ENCODE measurements at regions not wholly inside any gene's neighbourhood (a gene's known extent, or its start where the extent isn't known, plus 50 kb on each side); places are given as distances from the start of the nearest gene placed in this dataset.

GRCh38 chr3:162269636-162270458 is 773.2 kb downstream of the OTOL1 start:
- Histone ChIP-seq H3K4me3 (ENCODE audit: low read depth, low read length) (no peak overlapping the region), H3K9me3 (ENCODE audit: control insufficient read depth, insufficient read depth, low read length) (no peaks in the 10 kb centered on the region), H3K27ac (ENCODE audit: low read depth, low read length) (no peak overlapping the region), H3K27me3 (ENCODE audit: control insufficient read depth, insufficient read depth, low read length) (no peaks in the 10 kb centered on the region)
- ChIA-PET POLR2A (no interaction called here), CTCF (no interaction called here)
- TF ChIP-seq CTCF (IDR thresholded peaks at IDR 0.05; ENCODE audit: low read depth, low read length), result no peak
- no peak for DNase-seq (ENCODE audit: low read depth, low spot score)

DNA sequence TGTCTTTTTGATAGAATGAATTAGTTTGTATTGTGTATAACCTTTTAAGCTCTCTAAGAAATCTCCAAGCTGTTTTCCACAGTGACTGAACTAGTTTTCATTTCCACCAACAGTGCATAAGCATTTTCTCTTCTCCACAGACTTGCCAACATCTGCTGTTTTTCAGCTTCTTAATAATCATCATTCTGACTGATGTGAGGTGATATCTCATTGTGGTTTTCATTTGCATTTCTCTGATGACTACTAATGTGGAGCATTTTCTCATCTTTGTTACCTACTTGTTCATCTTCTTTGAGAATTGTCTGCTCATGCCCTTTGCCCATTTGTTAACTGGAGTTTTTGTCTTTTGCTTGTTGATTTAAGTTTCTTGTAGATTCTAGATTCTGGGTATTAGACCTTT is 777.5 kb downstream of the OTOL1 start:
- no peak for TF ChIP-seq CTCF (IDR thresholded peaks at IDR 0.05; ENCODE audit: low read depth, low read length)
- ChIA-PET CTCF (interaction anchor here (0.6 kb wide), 1 partner anchor 18 kb away, joined by 3 read pairs; no protein-coding TSS in a partner anchor), POLR2A (no interaction called here)
- DNase-seq (ENCODE audit: low read depth, low spot score), result no peak
- Histone ChIP-seq H3K9me3 (ENCODE audit: control insufficient read depth, insufficient read depth, low read length) (no peaks in the 10 kb centered on the region), H3K27ac (ENCODE audit: low read depth, low read length) (no peak overlapping the region), H3K4me3 (ENCODE audit: low read depth, low read length) (no peak overlapping the region), H3K27me3 (ENCODE audit: control insufficient read depth, insufficient read depth, low read length) (no peaks in the 10 kb centered on the region)

GRCh38 chr3:162278834-162279233 is 782.2 kb downstream of the OTOL1 start:
- no peaks in the 10 kb centered on the region for H3K9me3 ChIP-seq (ENCODE audit: control insufficient read depth, insufficient read depth, low read length)
- H3K4me3 ChIP-seq (ENCODE audit: low read depth, low read length), result no peak overlapping the region
- POLR2A ChIA-PET, result no interaction called here
- no peak for DNase-seq (ENCODE audit: low read depth, low spot score)
- no peaks in the 10 kb centered on the region for H3K27me3 ChIP-seq (ENCODE audit: control insufficient read depth, insufficient read depth, low read length)
- CTCF ChIA-PET, result no interaction called here
- no peak overlapping the region for H3K27ac ChIP-seq (ENCODE audit: low read depth, low read length)
- no peak for TF ChIP-seq CTCF (IDR thresholded peaks at IDR 0.05; ENCODE audit: low read depth, low read length)

DNA sequence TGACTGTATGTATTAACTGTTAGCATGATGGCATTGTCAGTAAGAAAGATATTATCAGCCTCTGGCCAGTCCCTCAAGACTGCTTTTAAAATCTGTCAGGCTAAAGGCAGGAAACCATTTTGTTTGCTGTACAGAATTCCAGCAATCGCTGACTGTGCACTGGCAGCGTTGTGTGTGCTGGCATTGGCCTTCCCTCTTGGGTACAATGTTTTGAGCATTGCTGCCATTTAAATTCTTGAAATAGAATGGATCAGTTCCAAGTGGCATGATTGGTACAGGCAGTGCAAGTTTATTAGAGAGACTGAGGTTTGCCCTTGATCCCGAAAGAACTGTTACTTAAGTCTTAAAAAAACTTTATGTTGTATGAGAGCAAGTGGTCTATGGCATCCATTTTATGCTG is 788.7 kb downstream of the OTOL1 start:
- Histone ChIP-seq H3K9me3 (ENCODE audit: control insufficient read depth, insufficient read depth, low read length) (no peaks in the 10 kb centered on the region), H3K27ac (ENCODE audit: low read depth, low read length) (no peak overlapping the region), H3K27me3 (ENCODE audit: control insufficient read depth, insufficient read depth, low read length) (no peaks in the 10 kb centered on the region), H3K4me3 (ENCODE audit: low read depth, low read length) (no peak overlapping the region)
- no peak for DNase-seq (ENCODE audit: low read depth, low spot score)
- no peak for TF ChIP-seq CTCF (IDR thresholded peaks at IDR 0.05; ENCODE audit: low read depth, low read length)
- ChIA-PET POLR2A (no interaction called here), CTCF (interaction anchor here (0.9 to 1.4 kb wide), 5 partner anchors 9 to 515 kb away, joined by 3 to 7 read pairs (median 3); no protein-coding TSS in a partner anchor)

GRCh38 chr3:162287600-162287999 is 791.0 kb downstream of the OTOL1 start:
- H3K4me3 ChIP-seq (ENCODE audit: low read depth, low read length), result no peak overlapping the region
- ChIA-PET POLR2A (no interaction called here), CTCF (no interaction called here)
- no peaks in the 10 kb centered on the region for H3K27me3 ChIP-seq (ENCODE audit: control insufficient read depth, insufficient read depth, low read length)
- no peak for TF ChIP-seq CTCF (IDR thresholded peaks at IDR 0.05; ENCODE audit: low read depth, low read length)
- no peak for DNase-seq (ENCODE audit: low read depth, low spot score)
- H3K27ac ChIP-seq (ENCODE audit: low read depth, low read length), result no peak overlapping the region
- peaks cover 4% of the 10 kb centered on the region; the same call in 1 of the 2 replicates for H3K9me3 ChIP-seq (ENCODE audit: control insufficient read depth, insufficient read depth, low read length)
